Right atrium auricular region (tissue), 2 donors: ENCODE measurements at regions not wholly inside any gene's neighbourhood (a gene's known extent, or its start where the extent isn't known, plus 50 kb on each side); places are given as distances from the start of the nearest gene placed in this dataset.

Source experiments
- DNase-seq: peaks from one replicate; pipeline ENCODE4 v3.0.0-alpha.2; 2019; ENCODE audit warnings: low spot score
- H3K27ac ChIP-seq, 2 donors: fragments of 200-600 bp; sonication (generic); 1 replicate in 1 of 2; 2 replicates in 1 of 2; pipeline ENCODE4 v1.5.1; 2016 to 2019
- H3K27me3 ChIP-seq, 2 donors: fragments of 200-600 bp; sonication (generic); one replicate each; pipeline versions ENCODE4 v1.5.1 to v1.6.0; 2017 to 2019
- H3K36me3 ChIP-seq: fragments of 200-600 bp; sonication (generic); one replicate; pipeline ENCODE4 v1.5.1; 2016
- H3K4me1 ChIP-seq, 2 donors: fragments of 200-600 bp; sonication (generic); one replicate each; pipeline versions ENCODE4 v1.5.1 to v1.6.0; 2017 to 2019
- H3K4me3 ChIP-seq, 2 donors: fragments of 200-600 bp; sonication (generic); 1 replicate in 1 of 2; 2 replicates in 1 of 2; pipeline ENCODE4 v1.5.1; 2017 to 2019; ENCODE audit warnings: mild to moderate bottlenecking in 1 of 2, moderate library complexity in 1 of 2
- H3K9me3 ChIP-seq, 2 donors: fragments of 200-600 bp; sonication (generic); one replicate each; pipeline ENCODE4 v1.5.1; 2019
- TF ChIP-seq, protein P1 (sequence below), 2 donors: fragments of 200-600 bp; sonication (generic); IDR thresholded peaks; one replicate each; pipeline ENCODE4 v1.5.1; 2019; ENCODE audit warnings: antibody characterized with exemption in 2 of 2

DNA sequence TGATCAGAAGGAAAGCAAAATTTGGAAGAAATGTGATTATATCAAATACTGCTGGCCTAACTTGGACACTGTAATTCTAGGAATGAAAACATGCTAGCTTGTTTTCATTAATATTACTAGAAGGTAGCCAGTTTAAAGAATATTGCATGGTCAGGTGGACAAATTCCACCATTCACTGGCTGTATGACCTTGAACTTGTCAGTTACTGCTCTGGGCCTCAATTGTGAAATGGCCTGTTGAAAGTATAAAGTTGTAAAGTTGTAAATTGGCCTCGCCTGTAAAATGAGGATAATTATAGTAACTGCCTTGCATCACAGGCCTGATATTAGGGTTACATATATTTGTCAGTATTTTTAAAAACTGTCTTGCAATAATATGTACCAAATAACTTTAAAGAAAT lies 398.4 kb upstream of the CHST9 start:
- H3K4me1 ChIP-seq = no peaks in the 10 kb centered on the region
- H3K27ac ChIP-seq = no peak overlapping the region
- no peak overlapping the region for H3K4me3 ChIP-seq
- DNase-seq = no peak
- peaks cover 0 to 20% of the 10 kb centered on the region in 2 donors for H3K9me3 ChIP-seq
- TF ChIP-seq, protein P1, sequence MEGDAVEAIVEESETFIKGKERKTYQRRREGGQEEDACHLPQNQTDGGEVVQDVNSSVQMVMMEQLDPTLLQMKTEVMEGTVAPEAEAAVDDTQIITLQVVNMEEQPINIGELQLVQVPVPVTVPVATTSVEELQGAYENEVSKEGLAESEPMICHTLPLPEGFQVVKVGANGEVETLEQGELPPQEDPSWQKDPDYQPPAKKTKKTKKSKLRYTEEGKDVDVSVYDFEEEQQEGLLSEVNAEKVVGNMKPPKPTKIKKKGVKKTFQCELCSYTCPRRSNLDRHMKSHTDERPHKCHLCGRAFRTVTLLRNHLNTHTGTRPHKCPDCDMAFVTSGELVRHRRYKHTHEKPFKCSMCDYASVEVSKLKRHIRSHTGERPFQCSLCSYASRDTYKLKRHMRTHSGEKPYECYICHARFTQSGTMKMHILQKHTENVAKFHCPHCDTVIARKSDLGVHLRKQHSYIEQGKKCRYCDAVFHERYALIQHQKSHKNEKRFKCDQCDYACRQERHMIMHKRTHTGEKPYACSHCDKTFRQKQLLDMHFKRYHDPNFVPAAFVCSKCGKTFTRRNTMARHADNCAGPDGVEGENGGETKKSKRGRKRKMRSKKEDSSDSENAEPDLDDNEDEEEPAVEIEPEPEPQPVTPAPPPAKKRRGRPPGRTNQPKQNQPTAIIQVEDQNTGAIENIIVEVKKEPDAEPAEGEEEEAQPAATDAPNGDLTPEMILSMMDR (IDR thresholded peaks at IDR 0.05) = no peak
- H3K27me3 ChIP-seq = no peaks in the 10 kb centered on the region
- H3K36me3 ChIP-seq = no peaks in the 10 kb centered on the region

GRCh38 chr18:27582760-27583412 lies 397.8 kb upstream of the CHST9 start:
- Histone ChIP-seq H3K4me1 (no peaks in the 10 kb centered on the region), H3K36me3 (no peaks in the 10 kb centered on the region), H3K9me3 (peaks cover 0 to 20% of the 10 kb centered on the region in 2 donors), H3K27ac (no peak overlapping the region), H3K27me3 (no peaks in the 10 kb centered on the region), H3K4me3 (no peak overlapping the region)
- no peak for DNase-seq
- TF ChIP-seq, protein P1 (IDR thresholded peaks at IDR 0.05) = no peak

- H3K9me3 ChIP-seq = peaks cover 0 to 20% of the 10 kb centered on the region in 2 donors
- H3K4me1 ChIP-seq = no peaks in the 10 kb centered on the region
- no peaks in the 10 kb centered on the region for H3K36me3 ChIP-seq
- H3K27ac ChIP-seq = no peak overlapping the region
- H3K27me3 ChIP-seq = no peaks in the 10 kb centered on the region
- TF ChIP-seq, protein P1 (IDR thresholded peaks at IDR 0.05) = no peak
- H3K4me3 ChIP-seq = no peak overlapping the region
- DNase-seq = no peak
Observed at GRCh38 chr18:27581296-27581904, 396.3 kb upstream of the CHST9 start.

DNA sequence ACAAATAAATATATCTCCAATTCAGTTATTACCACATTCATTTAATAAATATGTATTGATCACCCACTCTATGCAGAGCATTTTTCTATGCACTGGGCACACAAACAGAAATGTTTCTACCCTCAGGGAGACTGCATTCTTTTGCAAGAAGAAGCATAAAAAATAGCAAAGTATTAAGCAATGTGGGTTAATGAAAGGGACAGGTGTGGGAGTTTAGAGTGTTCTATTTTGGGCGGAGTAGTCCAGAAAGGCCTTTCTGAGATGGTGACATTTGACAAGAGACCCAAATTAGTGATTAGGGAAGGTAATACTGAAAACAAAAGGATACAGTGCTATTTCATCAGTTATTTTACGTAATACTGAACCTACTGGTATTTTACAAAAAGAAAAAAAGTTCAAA lies 394.3 kb upstream of the CHST9 start:
- DNase-seq = no peak
- no peak overlapping the region for H3K27ac ChIP-seq

DNA sequence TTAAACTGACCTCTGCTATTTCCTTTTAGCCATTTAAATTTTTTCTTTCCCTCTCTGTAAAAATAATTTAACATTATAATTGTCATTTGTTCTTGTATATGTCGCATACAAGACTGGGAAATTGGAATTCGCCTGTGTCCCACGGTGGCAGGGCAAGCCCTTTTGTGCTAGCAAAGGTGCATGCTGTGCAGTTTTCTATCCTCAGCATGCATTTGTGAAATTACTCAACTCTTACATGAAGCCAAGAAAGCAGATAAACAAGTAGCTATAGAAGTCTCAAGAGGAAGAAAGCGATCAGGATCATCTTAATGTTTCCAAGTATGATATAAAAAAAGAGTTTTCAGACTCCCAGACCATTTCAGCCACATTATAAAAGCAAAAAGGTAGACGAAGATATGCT lies 392.6 kb upstream of the CHST9 start:
- Histone ChIP-seq H3K4me3 (no peak overlapping the region), H3K27ac (no peak overlapping the region)

More for the DNA sequence above, 394.3 kb upstream of the CHST9 start:
- H3K27me3 ChIP-seq = no peaks in the 10 kb centered on the region
- TF ChIP-seq, protein P1 (IDR thresholded peaks at IDR 0.05) = no peak
- no peaks in the 10 kb centered on the region for H3K36me3 ChIP-seq
- peaks cover 0 to 20% of the 10 kb centered on the region in 2 donors for H3K9me3 ChIP-seq
- no peak overlapping the region for H3K4me3 ChIP-seq
- no peaks in the 10 kb centered on the region for H3K4me1 ChIP-seq

More for the DNA sequence above, 392.6 kb upstream of the CHST9 start:
- peaks cover 0 to 18% of the 10 kb centered on the region in 2 donors for H3K9me3 ChIP-seq
- no peaks in the 10 kb centered on the region for H3K36me3 ChIP-seq
- TF ChIP-seq, protein P1 (IDR thresholded peaks at IDR 0.05) = no peak
- no peak for DNase-seq
- H3K4me1 ChIP-seq = no peaks in the 10 kb centered on the region
- no peaks in the 10 kb centered on the region for H3K27me3 ChIP-seq
